Lower lobe of right lung (tissue), 2 donors: ENCODE measurements at regions not wholly inside any gene's neighbourhood (a gene's known extent, or its start where the extent isn't known, plus 50 kb on each side); places are given as distances from the start of the nearest gene placed in this dataset.

Source experiments
- ATAC-seq, 2 donors: fragments of 200-7000 bp; cut with Tn5 transposase; one replicate each; pipeline ENCODE4 v1.9.1; 2020 to 2022; ENCODE audit warnings: mild to moderate bottlenecking in 2 of 2, moderate library complexity in 2 of 2
- DNase-seq: peaks from one replicate; pipeline ENCODE4 v3.0.0-alpha.2; 2020
- H3K27ac ChIP-seq: fragments of 200-600 bp; one replicate; pipeline ENCODE4 v1.8.0; 2022
- H3K27me3 ChIP-seq: fragments of 200-600 bp; one replicate; pipeline ENCODE4 v1.8.0; 2022; ENCODE audit warnings: low read depth
- H3K36me3 ChIP-seq: fragments of 200-600 bp; one replicate; pipeline ENCODE4 v1.8.0; 2022; ENCODE audit warnings: mild to moderate bottlenecking
- H3K4me1 ChIP-seq: fragments of 200-600 bp; one replicate; pipeline ENCODE4 v1.8.0; 2022
- H3K4me3 ChIP-seq: fragments of 200-600 bp; one replicate; pipeline ENCODE4 v1.8.0; 2022; ENCODE audit warnings: mild to moderate bottlenecking
- H3K9me3 ChIP-seq: fragments of 200-600 bp; one replicate; pipeline ENCODE4 v1.8.0; 2022
- CTCF ChIP-seq: fragments of 200-600 bp; IDR thresholded peaks from one replicate; pipeline ENCODE4 v1.8.0; 2022; ENCODE audit warnings: antibody characterized with exemption, mild to moderate bottlenecking
- intact Hi-C: fragments of 100-400 bp; cut with DNase I; formaldehyde crosslinking; loops from one replicate; pipeline ENCODE4 v1.11.0; 2022
- donor health status: DM: no; HTN: yes; CAD: no; lungs with severe emphysema.

- ATAC-seq (no peak), DNase-seq (no peak)
- no peak overlapping the region for H3K4me3 ChIP-seq
- H3K27me3 ChIP-seq: no peaks in the 10 kb centered on the region
- H3K4me1 ChIP-seq: no peaks in the 10 kb centered on the region
- intact Hi-C loops: no loop called here
- H3K27ac ChIP-seq: no peak overlapping the region
- TF ChIP-seq CTCF: no peak
- no peaks in the 10 kb centered on the region for H3K9me3 ChIP-seq
- no peaks in the 10 kb centered on the region for H3K36me3 ChIP-seq
Observed at GRCh38 chr4:177064729-177065394, 244.8 kb upstream of the NEIL3 start.

DNA sequence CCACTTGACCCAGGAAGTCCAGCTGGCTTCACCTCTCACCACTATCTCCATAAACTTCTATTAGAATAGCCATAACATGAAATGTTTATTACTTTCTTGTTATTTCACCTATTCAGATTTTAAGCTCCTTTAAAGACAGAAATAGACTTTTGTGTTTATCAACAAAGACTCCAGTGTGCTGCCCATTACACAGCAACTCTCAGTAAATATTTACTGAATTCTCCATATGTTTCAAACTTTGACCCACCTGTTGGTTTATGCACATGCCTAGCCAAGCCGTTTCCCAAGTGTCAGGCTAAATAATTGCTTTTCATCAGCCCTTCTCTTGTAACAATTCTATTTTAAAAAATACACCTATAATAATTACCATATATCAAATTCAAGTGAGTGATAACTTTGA is 242.9 kb upstream of the NEIL3 start:
- DNase-seq: no peak
- intact Hi-C loops: no loop called here
- no peak for ATAC-seq
- H3K4me3 ChIP-seq: no peak overlapping the region
- no peaks in the 10 kb centered on the region for H3K27me3 ChIP-seq
- no peaks in the 10 kb centered on the region for H3K9me3 ChIP-seq
- H3K27ac ChIP-seq: no peak overlapping the region
- no peak for TF ChIP-seq CTCF
- H3K4me1 ChIP-seq: no peaks in the 10 kb centered on the region
- no peaks in the 10 kb centered on the region for H3K36me3 ChIP-seq

GRCh38 chr4:177070533-177071058 is 239.1 kb upstream of the NEIL3 start:
- intact Hi-C loops: no loop called here
- DNase-seq (no peak), ATAC-seq (no peak)
- TF ChIP-seq CTCF: no peak
- Histone ChIP-seq H3K9me3 (no peaks in the 10 kb centered on the region), H3K4me3 (no peak overlapping the region), H3K36me3 (no peaks in the 10 kb centered on the region), H3K4me1 (no peaks in the 10 kb centered on the region), H3K27ac (no peak overlapping the region), H3K27me3 (no peaks in the 10 kb centered on the region)

DNA sequence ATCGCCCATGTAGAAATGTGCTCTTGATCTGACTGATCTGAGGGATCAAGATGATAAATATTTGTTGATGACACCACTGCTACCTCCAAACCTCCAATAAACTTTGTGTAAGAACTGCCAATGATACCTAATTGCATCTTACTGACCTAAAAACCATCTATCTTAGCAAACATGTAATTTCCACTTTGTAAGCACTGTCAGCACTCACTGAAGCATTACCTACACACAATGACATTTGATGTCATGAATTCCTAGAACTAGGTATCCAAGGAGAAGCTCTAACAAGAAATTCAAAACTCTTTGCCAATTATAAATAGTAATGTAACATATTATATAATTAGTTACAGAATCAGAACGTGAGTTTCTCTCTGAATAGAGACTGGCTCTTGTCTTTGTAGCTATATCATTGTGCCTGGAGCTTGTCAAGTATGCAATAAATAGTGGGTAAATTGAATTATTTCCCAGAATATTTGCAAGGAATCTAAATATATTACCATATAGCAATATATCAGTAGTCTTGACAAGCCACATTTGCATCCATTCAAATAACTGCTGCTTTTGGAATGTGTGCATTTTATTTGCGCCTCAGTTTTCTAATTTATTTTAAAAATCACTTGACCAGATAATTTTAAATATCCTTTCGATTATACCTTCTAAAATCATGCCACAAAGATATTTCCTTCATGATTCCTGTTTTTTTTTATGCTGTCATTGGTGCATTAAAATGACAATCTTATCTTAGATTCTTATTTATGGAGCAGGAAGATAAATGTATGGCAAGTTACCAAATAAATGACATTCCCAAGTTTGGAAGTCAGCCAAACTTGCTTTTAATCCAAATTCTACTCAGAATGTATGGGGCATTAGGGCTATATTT is 232.3 kb upstream of the NEIL3 start:
- no peak for TF ChIP-seq CTCF
- Histone ChIP-seq H3K4me1 (no peaks in the 10 kb centered on the region), H3K27ac (no peak overlapping the region), H3K27me3 (no peaks in the 10 kb centered on the region), H3K9me3 (no peaks in the 10 kb centered on the region), H3K4me3 (no peak overlapping the region), H3K36me3 (no peaks in the 10 kb centered on the region)
- ATAC-seq (no peak), DNase-seq (no peak)
- intact Hi-C loops: no loop called here

DNA sequence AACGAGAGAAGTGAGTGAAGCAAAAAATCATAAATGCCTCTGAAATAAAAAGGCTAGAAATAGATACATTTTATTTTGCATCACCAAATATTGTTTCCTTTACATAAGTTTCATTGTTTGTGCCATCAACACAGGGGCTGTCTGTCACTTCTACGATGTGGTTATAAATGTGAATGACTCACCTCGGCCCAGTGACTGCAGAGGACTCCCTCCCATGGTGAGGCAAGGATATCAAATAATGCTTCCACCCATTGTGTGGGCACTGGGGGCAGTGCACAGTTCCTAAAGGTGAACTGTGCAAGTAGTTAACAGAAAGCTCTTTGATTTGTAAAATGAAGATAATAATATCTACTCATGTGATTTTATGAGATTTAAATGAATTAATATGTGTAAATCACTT is 230.3 kb upstream of the NEIL3 start:
- Histone ChIP-seq H3K4me3 (no peak overlapping the region), H3K36me3 (no peaks in the 10 kb centered on the region), H3K4me1 (no peaks in the 10 kb centered on the region), H3K9me3 (no peaks in the 10 kb centered on the region), H3K27me3 (no peaks in the 10 kb centered on the region), H3K27ac (no peak overlapping the region)
- TF ChIP-seq CTCF: no peak
- DNase-seq: no peak
- no peak for ATAC-seq
- intact Hi-C loops: no loop called here
